ENCODE measurements at regions not wholly inside any gene's neighbourhood (a gene's known extent, or its start where the extent isn't known, plus 50 kb on each side); places are given as distances from the start of the nearest gene placed in this dataset.
A peak's percentile ranks its signal among the peaks of the same experiment; 100 is the strongest.

DNA sequence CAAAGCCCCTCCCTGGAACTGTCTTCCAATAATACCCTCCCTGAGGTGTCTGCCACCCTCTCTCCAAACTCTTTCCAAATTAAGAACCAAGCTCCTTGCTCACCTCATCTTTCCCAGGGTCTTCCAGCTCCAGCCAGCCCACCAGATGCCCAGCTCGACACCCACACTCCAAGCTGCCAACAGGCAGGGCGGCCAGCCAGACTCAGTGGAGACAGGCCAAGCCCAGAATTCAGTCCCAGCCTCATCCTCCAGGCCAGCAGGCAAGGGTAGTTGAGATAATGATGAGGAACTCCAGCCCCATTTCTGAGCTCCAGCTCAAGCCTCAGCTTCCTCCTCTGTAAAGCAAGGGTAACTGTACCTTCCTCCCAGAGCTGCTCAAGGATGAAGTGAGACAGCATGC lies 132.9 kb downstream of the CHST1 start:
- intact Hi-C loops (cut with DNase I): no loop called here
- TF ChIP-seq, protein P1, sequence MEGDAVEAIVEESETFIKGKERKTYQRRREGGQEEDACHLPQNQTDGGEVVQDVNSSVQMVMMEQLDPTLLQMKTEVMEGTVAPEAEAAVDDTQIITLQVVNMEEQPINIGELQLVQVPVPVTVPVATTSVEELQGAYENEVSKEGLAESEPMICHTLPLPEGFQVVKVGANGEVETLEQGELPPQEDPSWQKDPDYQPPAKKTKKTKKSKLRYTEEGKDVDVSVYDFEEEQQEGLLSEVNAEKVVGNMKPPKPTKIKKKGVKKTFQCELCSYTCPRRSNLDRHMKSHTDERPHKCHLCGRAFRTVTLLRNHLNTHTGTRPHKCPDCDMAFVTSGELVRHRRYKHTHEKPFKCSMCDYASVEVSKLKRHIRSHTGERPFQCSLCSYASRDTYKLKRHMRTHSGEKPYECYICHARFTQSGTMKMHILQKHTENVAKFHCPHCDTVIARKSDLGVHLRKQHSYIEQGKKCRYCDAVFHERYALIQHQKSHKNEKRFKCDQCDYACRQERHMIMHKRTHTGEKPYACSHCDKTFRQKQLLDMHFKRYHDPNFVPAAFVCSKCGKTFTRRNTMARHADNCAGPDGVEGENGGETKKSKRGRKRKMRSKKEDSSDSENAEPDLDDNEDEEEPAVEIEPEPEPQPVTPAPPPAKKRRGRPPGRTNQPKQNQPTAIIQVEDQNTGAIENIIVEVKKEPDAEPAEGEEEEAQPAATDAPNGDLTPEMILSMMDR (IDR thresholded peaks at IDR 0.05): no peak
- Histone ChIP-seq H3K4me3 (no peak overlapping the region), H3K4me1 (no peaks in the 10 kb centered on the region), H3K27ac (no peak overlapping the region), H3K9me3 (no peaks in the 10 kb centered on the region), H3K27me3 (no peaks in the 10 kb centered on the region), H3K36me3 (no peaks in the 10 kb centered on the region)
- ATAC-seq (no peak), DNase-seq (peak in 1 of 4 donors; percentile 51)

DNA sequence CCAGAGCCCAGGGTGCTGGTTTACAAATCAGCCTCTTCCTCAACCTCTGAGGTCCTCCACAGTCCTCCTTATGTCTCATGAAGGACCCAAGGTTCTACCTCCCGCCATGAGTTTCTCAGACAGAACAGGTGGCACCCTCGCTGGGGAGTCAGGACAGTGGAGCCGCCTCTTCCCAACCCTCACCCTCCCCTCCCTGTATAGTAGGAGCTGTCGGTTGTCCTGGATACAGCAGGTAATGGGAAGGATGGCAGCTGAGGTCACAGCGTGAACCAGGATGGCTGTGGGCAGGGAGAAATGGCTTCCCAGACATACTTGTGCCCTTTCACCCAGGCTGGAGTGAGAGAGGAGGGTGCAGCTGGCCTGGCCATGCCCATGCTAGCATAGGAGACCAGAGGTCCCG lies 134.6 kb downstream of the CHST1 start:
- DNase-seq (no peak), ATAC-seq (no peak)
- intact Hi-C loops (cut with DNase I): no loop called here
- no peak overlapping the region for H3K27ac ChIP-seq
- H3K27me3 ChIP-seq: no peaks in the 10 kb centered on the region
- TF ChIP-seq, protein P1 (IDR thresholded peaks at IDR 0.05): no peak
- H3K9me3 ChIP-seq: no peaks in the 10 kb centered on the region
- no peaks in the 10 kb centered on the region for H3K4me1 ChIP-seq
- H3K36me3 ChIP-seq: no peaks in the 10 kb centered on the region
- H3K4me3 ChIP-seq: no peak overlapping the region

DNA sequence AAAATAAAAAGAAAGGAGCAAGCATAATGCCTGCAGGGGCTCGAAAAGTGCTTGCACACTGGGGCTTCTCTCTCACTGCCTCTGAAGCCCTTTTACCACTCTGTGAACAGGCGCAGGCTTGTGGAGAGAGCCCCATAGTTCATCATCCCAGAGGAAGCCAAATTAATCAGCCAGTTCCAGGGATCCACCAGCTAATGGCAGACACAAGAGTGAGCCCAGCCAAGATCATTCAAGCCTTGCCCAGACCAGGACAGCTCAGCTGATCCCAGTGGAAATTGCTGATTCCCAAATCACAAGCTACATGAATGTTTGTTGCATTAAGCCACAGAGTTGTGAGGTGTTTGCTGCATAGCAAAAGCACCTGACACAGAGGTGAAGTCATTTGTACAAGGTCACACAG lies 135.3 kb downstream of the CHST1 start:
- no peaks in the 10 kb centered on the region for H3K9me3 ChIP-seq
- DNase-seq (no peak), ATAC-seq (no peak)
- intact Hi-C loops (cut with DNase I): no loop called here
- no peak overlapping the region for H3K27ac ChIP-seq
- TF ChIP-seq, protein P1 (IDR thresholded peaks at IDR 0.05): no peak
- H3K4me1 ChIP-seq: no peaks in the 10 kb centered on the region
- no peaks in the 10 kb centered on the region for H3K27me3 ChIP-seq
- no peak overlapping the region for H3K4me3 ChIP-seq
- H3K36me3 ChIP-seq: no peaks in the 10 kb centered on the region

DNA sequence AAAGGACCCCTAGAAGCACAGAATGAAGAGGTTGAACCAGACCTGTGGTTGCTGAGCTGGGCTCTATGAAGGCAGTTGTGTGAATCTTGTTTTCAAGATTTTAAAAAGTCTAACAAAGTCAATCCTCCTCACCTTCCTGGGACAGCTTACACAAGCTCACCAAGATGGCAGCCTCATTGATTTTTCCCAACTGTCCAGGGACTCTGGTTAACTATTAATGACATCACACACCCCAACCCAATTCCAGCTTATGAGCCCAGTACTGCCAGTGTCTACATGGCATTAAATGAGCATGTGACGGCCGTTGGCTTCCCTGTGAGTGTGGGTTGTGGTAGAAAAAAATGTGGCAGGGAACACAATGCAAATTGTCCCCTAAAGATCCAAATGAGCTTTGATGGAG lies 137.0 kb downstream of the CHST1 start:
- H3K4me3 ChIP-seq: no peak overlapping the region

DNA sequence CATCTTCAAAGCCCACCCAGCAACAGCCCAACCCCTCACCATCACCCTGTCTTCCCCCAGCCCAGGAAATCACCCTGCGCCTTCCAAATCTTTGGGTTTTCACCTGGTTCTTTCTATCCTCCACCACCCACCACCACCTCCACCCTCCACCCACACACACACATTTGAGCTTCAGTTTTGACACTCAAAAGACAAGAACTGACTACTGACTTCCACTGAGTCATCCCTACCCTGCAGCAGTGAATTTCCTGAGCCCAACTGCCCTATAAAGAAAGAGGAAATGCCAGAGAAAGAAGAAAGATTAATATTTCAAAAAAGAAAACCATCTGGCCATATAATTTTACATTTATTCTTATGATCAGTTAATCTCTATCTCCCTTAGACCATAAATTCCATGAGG lies 137.5 kb downstream of the CHST1 start:
- TF ChIP-seq, protein P1 (IDR thresholded peaks at IDR 0.05): no peak
- no peaks in the 10 kb centered on the region for H3K27me3 ChIP-seq
- no peak for ATAC-seq
- no peaks in the 10 kb centered on the region for H3K36me3 ChIP-seq
- no peak for DNase-seq
- no peak overlapping the region for H3K4me3 ChIP-seq
- intact Hi-C loops (cut with DNase I): no loop called here
- H3K9me3 ChIP-seq: no peaks in the 10 kb centered on the region
- H3K4me1 ChIP-seq: no peaks in the 10 kb centered on the region
- no peak overlapping the region for H3K27ac ChIP-seq

More for the DNA sequence above, 137.0 kb downstream of the CHST1 start:
- ATAC-seq (no peak), DNase-seq (no peak)
- no peaks in the 10 kb centered on the region for H3K4me1 ChIP-seq
- no peak overlapping the region for H3K27ac ChIP-seq
- H3K36me3 ChIP-seq: no peaks in the 10 kb centered on the region
- no peaks in the 10 kb centered on the region for H3K27me3 ChIP-seq
- intact Hi-C loops (cut with DNase I): no loop called here
- no peaks in the 10 kb centered on the region for H3K9me3 ChIP-seq
- TF ChIP-seq, protein P1 (IDR thresholded peaks at IDR 0.05): no peak

Measured in left lung (tissue), 4 donors.